Mesenchymal stem cell (in vitro differentiated cells and primary cell): ENCODE measurements at regions not wholly inside any gene's neighbourhood (a gene's known extent, or its start where the extent isn't known, plus 50 kb on each side); places are given as distances from the start of the nearest gene placed in this dataset.
"Not testable (repeated sequence)": the region's sequence is repeated elsewhere in the genome, so short reads cannot be mapped to it uniquely, and the experiment has no call there.

Source experiments
- DNase-seq: peaks from one replicate; pipeline ENCODE4 v3.0.0-alpha.2; 2013
- H2AFZ ChIP-seq: one replicate; pipeline ENCODE4 v1.6.1; 2013; ENCODE audit warnings: low read depth, mild to moderate bottlenecking, control low read depth, inconsistent platforms, low read length, moderate library complexity
- H2AK5ac ChIP-seq: 2 replicates; pipeline ENCODE4 v1.6.1; 2013; ENCODE audit warnings: low read length, moderate library complexity, mild to moderate bottlenecking, inconsistent platforms; ENCODE audit not compliant: severe bottlenecking
- H2BK120ac ChIP-seq: one replicate; pipeline ENCODE4 v1.6.1; 2013; ENCODE audit warnings: low read depth, mild to moderate bottlenecking, inconsistent platforms, low read length, moderate library complexity
- H2BK12ac ChIP-seq, 2 experiments: one replicate each; pipeline ENCODE4 v1.6.1; 2013; ENCODE audit warnings: inconsistent platforms in 2 of 2, low read length in 2 of 2, mild to moderate bottlenecking in 2 of 2, moderate library complexity in 2 of 2, control low read depth in 1 of 2
- H2BK15ac ChIP-seq: one replicate; pipeline ENCODE4 v1.6.1; 2013; ENCODE audit warnings: mild to moderate bottlenecking, low read depth, inconsistent platforms; ENCODE audit not compliant: poor library complexity, severe bottlenecking
- H2BK5ac ChIP-seq: 2 replicates; pipeline ENCODE4 v1.6.1; 2013; ENCODE audit warnings: low read depth, mild to moderate bottlenecking, low read length, control low read depth, inconsistent platforms; ENCODE audit not compliant: poor library complexity, severe bottlenecking
- H3K14ac ChIP-seq, 2 experiments: one replicate each; pipeline ENCODE4 v1.6.1; 2013; ENCODE audit warnings: inconsistent platforms in 2 of 2, low read length in 2 of 2, control low read depth in 1 of 2, mild to moderate bottlenecking in 1 of 2, moderate library complexity in 1 of 2
- H3K18ac ChIP-seq, 2 experiments: one replicate each; pipeline ENCODE4 v1.6.1; 2013; ENCODE audit warnings: inconsistent platforms in 2 of 2, low read length in 2 of 2, control low read depth in 1 of 2, low read depth in 1 of 2, mild to moderate bottlenecking in 1 of 2
- H3K23ac ChIP-seq, 2 experiments: one replicate each; pipeline ENCODE4 v1.6.1; 2013; ENCODE audit warnings: inconsistent platforms in 2 of 2, low read length in 2 of 2, mild to moderate bottlenecking in 2 of 2, moderate library complexity in 2 of 2, control low read depth in 1 of 2
- H3K27ac ChIP-seq: 2 replicates; pipeline ENCODE4 v1.5.1; 2013; ENCODE audit warnings: mild to moderate bottlenecking, moderate library complexity, low read length, control low read depth, inconsistent platforms; ENCODE audit not compliant: poor library complexity, severe bottlenecking
- H3K27me3 ChIP-seq, 2 experiments: 2 replicates each; pipeline versions ENCODE4 v1.6.1 to v1.7.0; 2013; ENCODE audit warnings: low read length in 2 of 2, mild to moderate bottlenecking in 2 of 2, moderate library complexity in 2 of 2, control low read depth in 1 of 2, inconsistent platforms in 1 of 2; ENCODE audit not compliant: control insufficient read depth in 1 of 2, insufficient read depth in 1 of 2
- H3K36me3 ChIP-seq, 2 experiments: 2 replicates each; pipeline versions ENCODE4 v1.6.1 to v1.7.0; 2013; ENCODE audit warnings: low read length in 2 of 2, control low read depth in 1 of 2, inconsistent platforms in 1 of 2, low read depth in 1 of 2, mild to moderate bottlenecking in 1 of 2; ENCODE audit not compliant: insufficient read depth in 2 of 2, control insufficient read depth in 1 of 2
- H3K4ac ChIP-seq, 2 experiments: one replicate each; pipeline ENCODE4 v1.6.1; 2013; ENCODE audit warnings: inconsistent platforms in 2 of 2, low read length in 2 of 2, mild to moderate bottlenecking in 2 of 2, moderate library complexity in 2 of 2, control low read depth in 1 of 2, low read depth in 1 of 2
- H3K4me1 ChIP-seq: 2 replicates; pipeline ENCODE4 v1.6.1; 2013; ENCODE audit warnings: low read depth, low read length, control low read depth; ENCODE audit not compliant: control insufficient read depth, insufficient read depth
- H3K4me2 ChIP-seq: 2 replicates; pipeline ENCODE4 v1.6.1; 2013; ENCODE audit warnings: low read length, mild to moderate bottlenecking, inconsistent platforms; ENCODE audit not compliant: poor library complexity, severe bottlenecking
- H3K4me3 ChIP-seq, 2 experiments: 2 replicates each; pipeline versions ENCODE4 v1.5.1 to v1.7.0; 2013; ENCODE audit warnings: low read length in 2 of 2, mild to moderate bottlenecking in 2 of 2, control low read depth in 1 of 2, low read depth in 1 of 2; ENCODE audit not compliant: insufficient read depth in 1 of 2
- H3K79me1 ChIP-seq: replicated peaks from 2 replicates; pipeline ENCODE4 v1.6.1; 2013; ENCODE audit warnings: mild to moderate bottlenecking, control low read depth, low read length, inconsistent platforms; ENCODE audit not compliant: poor library complexity, severe bottlenecking
- H3K9ac ChIP-seq: 2 replicates; pipeline ENCODE4 v1.7.0; 2013; ENCODE audit warnings: mild to moderate bottlenecking, low read length, moderate library complexity
- H3K9me3 ChIP-seq: 2 replicates; pipeline ENCODE4 v1.7.0; 2013; ENCODE audit warnings: mild to moderate bottlenecking, low read length; ENCODE audit not compliant: control insufficient read depth
- H4K8ac ChIP-seq: one replicate; pipeline ENCODE4 v1.6.1; 2013; ENCODE audit warnings: inconsistent platforms, mild to moderate bottlenecking, low read length, moderate library complexity
- H4K91ac ChIP-seq: one replicate; pipeline ENCODE4 v1.6.1; 2013; ENCODE audit warnings: mild to moderate bottlenecking, low read length, inconsistent platforms
- WGBS: methylation state at CpG from one replicate; pipeline ENCODE4 v1.1.7; 2013; ENCODE audit warnings: mixed read lengths; 5-methylcytosine and 5-hydroxymethylcytosine counted together

- H2AK5ac ChIP-seq, H3K27ac ChIP-seq, H2BK5ac ChIP-seq, H3K9ac ChIP-seq, H4K8ac ChIP-seq, H3K4me1 ChIP-seq, H3K79me1 ChIP-seq, H4K91ac ChIP-seq, H3K4ac ChIP-seq, DNase-seq, H2AFZ ChIP-seq, H2BK15ac ChIP-seq, H3K18ac ChIP-seq, H3K27me3 ChIP-seq, H3K9me3 ChIP-seq, H3K23ac ChIP-seq, H3K36me3 ChIP-seq, H3K14ac ChIP-seq, H3K4me3 ChIP-seq, H3K4me2 ChIP-seq, H2BK12ac ChIP-seq, H2BK120ac ChIP-seq: not testable (repeated sequence)
- WGBS, result 88% methylated on average over 15 of the region's 24 CpGs
Measured at GRCh38 chr13:18598543-18598942, 583.1 kb downstream of the TUBA3C start.

DNA sequence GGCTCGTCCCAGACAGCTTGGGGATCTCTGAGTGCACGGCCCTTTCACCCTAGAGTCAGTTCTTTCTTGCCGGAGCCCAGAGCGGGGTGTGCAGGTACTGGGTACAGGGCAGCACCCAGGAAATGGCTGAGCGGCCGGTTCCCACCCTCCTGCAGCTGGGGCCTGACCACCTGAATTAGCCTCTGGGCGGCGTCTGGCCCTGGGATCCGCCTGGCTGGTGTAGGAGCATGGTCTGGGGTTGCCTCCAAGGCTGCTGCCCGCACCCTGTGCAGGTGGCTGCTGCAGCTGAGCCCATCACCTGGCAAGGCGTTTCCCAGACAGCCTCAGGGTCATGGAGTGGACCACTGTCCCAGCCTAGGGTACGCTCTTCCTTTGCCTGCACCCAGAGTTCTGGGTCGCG is 583.7 kb downstream of the TUBA3C start:
- not testable (repeated sequence) for H2AFZ ChIP-seq, H3K4me2 ChIP-seq, H3K9ac ChIP-seq, H3K27me3 ChIP-seq, H2BK15ac ChIP-seq, H3K4ac ChIP-seq, H4K91ac ChIP-seq, H2BK5ac ChIP-seq, H4K8ac ChIP-seq, H3K4me1 ChIP-seq, H3K18ac ChIP-seq, H3K36me3 ChIP-seq, H3K14ac ChIP-seq, H2BK120ac ChIP-seq, H3K27ac ChIP-seq, H2BK12ac ChIP-seq, DNase-seq, H3K23ac ChIP-seq, H3K4me3 ChIP-seq, H3K9me3 ChIP-seq, H3K79me1 ChIP-seq, H2AK5ac ChIP-seq
- 75% methylated on average over 14 of the region's 14 CpGs for WGBS

GRCh38 chr13:18577103-18577502 is 604.5 kb downstream of the TUBA3C start:
- not testable (repeated sequence) for H2BK15ac ChIP-seq, H3K36me3 ChIP-seq, H3K79me1 ChIP-seq, H3K14ac ChIP-seq, H4K8ac ChIP-seq, H2BK120ac ChIP-seq, H2BK12ac ChIP-seq, H3K9me3 ChIP-seq, H2AK5ac ChIP-seq, H2AFZ ChIP-seq, H2BK5ac ChIP-seq, H3K4ac ChIP-seq, H3K23ac ChIP-seq, H4K91ac ChIP-seq, H3K9ac ChIP-seq, H3K4me2 ChIP-seq, H3K18ac ChIP-seq, H3K4me3 ChIP-seq, H3K4me1 ChIP-seq, H3K27ac ChIP-seq, DNase-seq, H3K27me3 ChIP-seq
- WGBS, result no CpG with 5 or more reads among the region's 1 CpG

DNA sequence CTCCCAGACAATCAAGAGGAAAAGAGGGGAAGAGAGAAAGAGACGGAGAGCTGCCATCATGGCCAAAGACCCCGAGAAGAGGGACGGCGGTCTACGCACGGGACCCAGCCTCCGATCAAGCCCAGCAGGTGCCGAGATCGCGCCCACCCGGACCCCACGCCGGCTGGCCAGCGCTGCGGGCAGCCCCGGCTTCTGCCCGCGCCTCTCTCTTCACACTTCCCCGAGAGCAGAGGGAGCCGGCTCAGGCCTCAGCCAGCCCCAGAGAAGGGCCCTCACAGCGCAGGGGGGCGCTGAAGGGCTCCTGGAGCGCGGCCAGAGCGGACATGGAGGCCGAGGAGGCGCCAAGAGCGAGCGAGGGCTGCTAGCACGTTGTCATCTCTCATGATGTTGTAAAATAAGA is 613.7 kb downstream of the TUBA3C start:
- H2BK12ac ChIP-seq, H2BK15ac ChIP-seq, H2BK120ac ChIP-seq, H3K14ac ChIP-seq, DNase-seq, H3K9me3 ChIP-seq, H4K8ac ChIP-seq, H3K9ac ChIP-seq, H3K27me3 ChIP-seq, H3K79me1 ChIP-seq, H3K27ac ChIP-seq, H2AK5ac ChIP-seq, H3K4ac ChIP-seq, H3K23ac ChIP-seq, H3K18ac ChIP-seq, H4K91ac ChIP-seq, H3K4me3 ChIP-seq, H3K4me1 ChIP-seq, H2AFZ ChIP-seq, H3K4me2 ChIP-seq, H3K36me3 ChIP-seq, H2BK5ac ChIP-seq: not testable (repeated sequence)
- 93% methylated on average over 3 of the region's 30 CpGs for WGBS
